Peyer's patch (tissue), 4 donors: ENCODE measurements at regions not wholly inside any gene's neighbourhood (a gene's known extent, or its start where the extent isn't known, plus 50 kb on each side); places are given as distances from the start of the nearest gene placed in this dataset.

ENCODE experiments used
- POLR2A ChIP-seq, 2 donors: fragments of 450-650 bp; IDR thresholded peaks; one replicate each; pipeline ENCODE4 v1.5.1; 2017; ENCODE audit warnings: antibody characterized with exemption in 2 of 2, mild to moderate bottlenecking in 2 of 2, moderate library complexity in 2 of 2
- TF ChIP-seq, protein P1 (sequence below), 6 experiments: fragments of 450-650 bp in 4 of 6; fragments of 200-600 bp in 2 of 6; sonication (generic) in 1 of 6; IDR thresholded peaks; one replicate each; pipeline ENCODE4 v1.5.1; 2017 to 2019; ENCODE audit warnings: antibody characterized with exemption in 6 of 6, mild to moderate bottlenecking in 3 of 6, moderate library complexity in 1 of 6

DNA sequence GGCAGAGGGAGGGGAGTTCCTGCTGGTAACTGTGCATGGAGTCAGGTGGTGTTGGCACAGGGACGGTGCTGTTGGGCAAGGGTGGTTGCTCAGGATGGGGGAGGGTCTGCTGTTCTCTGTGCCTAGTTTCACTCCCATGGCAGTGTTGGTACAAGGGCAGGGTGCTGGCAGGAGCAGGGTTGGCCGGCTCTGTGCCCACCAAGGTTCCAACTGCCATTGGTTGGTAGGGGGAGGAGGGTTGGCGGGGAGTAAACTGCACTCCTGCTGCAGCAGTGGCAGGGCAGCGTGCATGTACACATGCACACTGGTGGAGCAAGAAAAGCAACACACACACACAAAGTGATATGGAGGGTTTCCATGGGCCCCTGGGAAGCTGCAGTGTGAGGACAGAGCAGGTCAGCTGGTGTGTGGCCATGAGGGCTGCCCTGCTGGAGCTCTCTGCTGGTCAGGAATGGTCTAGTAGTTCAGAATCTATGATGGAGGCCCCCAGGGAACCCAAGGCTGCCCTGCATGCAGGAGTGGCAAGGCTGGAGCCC lies 269.9 kb upstream of the MGAT4C start:
- TF ChIP-seq, protein P1, sequence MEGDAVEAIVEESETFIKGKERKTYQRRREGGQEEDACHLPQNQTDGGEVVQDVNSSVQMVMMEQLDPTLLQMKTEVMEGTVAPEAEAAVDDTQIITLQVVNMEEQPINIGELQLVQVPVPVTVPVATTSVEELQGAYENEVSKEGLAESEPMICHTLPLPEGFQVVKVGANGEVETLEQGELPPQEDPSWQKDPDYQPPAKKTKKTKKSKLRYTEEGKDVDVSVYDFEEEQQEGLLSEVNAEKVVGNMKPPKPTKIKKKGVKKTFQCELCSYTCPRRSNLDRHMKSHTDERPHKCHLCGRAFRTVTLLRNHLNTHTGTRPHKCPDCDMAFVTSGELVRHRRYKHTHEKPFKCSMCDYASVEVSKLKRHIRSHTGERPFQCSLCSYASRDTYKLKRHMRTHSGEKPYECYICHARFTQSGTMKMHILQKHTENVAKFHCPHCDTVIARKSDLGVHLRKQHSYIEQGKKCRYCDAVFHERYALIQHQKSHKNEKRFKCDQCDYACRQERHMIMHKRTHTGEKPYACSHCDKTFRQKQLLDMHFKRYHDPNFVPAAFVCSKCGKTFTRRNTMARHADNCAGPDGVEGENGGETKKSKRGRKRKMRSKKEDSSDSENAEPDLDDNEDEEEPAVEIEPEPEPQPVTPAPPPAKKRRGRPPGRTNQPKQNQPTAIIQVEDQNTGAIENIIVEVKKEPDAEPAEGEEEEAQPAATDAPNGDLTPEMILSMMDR (IDR thresholded peaks at IDR 0.05) = no peak
- TF ChIP-seq POLR2A (IDR thresholded peaks at IDR 0.05) = no peak
